D721Med (cell line): ENCODE measurements at regions not wholly inside any gene's neighbourhood (a gene's known extent, or its start where the extent isn't known, plus 50 kb on each side); places are given as distances from the start of the nearest gene placed in this dataset.

Experiments
- DNase-seq: peaks from one replicate; pipeline ENCODE4 v3.0.0; 2011; ENCODE audit warnings: low spot score; ENCODE audit not compliant: insufficient read length
- FAIRE-seq: peaks from 2 replicates; lab custom pipeline; 2011; peaks lifted over from hg19 to GRCh38; lab: Jason Lieb, UNC
- CTCF ChIP-seq: IDR thresholded peaks from 2 replicates; pipeline ENCODE4 v1.5.1; 2012; ENCODE audit warnings: mild to moderate bottlenecking, control low read depth; ENCODE audit not compliant: insufficient read depth; ENCODE audit errors: missing control alignments

GRCh38 chr3:194812176-194812575, 126.5 kb downstream of the FAM43A start:
- FAIRE-seq (no peak), DNase-seq (no peak)
- TF ChIP-seq CTCF, result no peak

DNA sequence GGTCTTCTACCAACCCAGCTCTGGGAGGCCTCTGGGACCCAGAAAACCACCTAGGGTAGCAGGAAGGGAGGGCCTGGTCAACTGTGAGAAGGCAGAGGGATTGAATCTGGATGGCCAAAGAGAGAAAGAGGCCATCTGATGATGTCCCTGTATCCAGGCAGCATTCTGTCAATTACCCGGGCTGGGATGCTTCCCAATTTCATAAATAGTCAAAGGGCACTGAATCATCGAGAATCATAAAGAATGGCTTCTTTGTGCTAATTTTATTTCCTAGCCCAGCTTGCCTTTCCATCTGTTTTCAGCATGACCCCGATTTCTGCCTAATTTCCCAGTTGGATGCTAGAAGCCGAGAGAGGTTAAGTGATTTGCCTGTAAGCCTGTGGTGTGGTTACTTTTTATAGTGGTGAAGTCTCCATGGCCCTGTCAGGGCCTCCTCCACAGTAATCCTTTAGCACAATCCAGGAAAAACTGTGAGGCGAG, 129.2 kb downstream of the FAM43A start:
- DNase-seq (no peak), FAIRE-seq (no peak)
- TF ChIP-seq CTCF, result no peak

- DNase-seq (no peak), FAIRE-seq (no peak)
- TF ChIP-seq CTCF, result no peak
Measured at GRCh38 chr3:194816748-194817591, 131.3 kb downstream of the FAM43A start.

GRCh38 chr3:194817592-194817930, 131.9 kb downstream of the FAM43A start:
- FAIRE-seq (no peak), DNase-seq (no peak)
- TF ChIP-seq CTCF, result no peak

DNA sequence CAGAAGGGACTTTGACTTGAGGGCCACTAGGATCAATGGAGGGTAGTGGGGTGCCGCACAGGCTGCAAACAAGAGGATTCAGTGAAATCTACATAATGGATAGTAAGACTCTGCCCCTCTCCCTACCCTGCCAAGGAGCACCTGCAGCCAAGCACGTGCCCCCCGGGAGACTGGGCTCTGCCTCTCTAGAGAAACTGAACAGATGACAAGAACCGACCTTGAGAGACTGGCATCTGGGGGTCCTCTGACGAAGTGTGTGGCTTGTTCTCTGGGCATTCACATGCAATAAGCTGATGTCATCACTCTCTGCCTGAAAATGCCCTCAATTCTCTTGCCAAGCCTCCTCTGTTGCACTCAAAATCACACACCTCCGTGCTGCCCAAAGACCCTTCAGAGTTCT, 132.3 kb downstream of the FAM43A start:
- DNase-seq (no peak), FAIRE-seq (no peak)
- no peak for TF ChIP-seq CTCF

DNA sequence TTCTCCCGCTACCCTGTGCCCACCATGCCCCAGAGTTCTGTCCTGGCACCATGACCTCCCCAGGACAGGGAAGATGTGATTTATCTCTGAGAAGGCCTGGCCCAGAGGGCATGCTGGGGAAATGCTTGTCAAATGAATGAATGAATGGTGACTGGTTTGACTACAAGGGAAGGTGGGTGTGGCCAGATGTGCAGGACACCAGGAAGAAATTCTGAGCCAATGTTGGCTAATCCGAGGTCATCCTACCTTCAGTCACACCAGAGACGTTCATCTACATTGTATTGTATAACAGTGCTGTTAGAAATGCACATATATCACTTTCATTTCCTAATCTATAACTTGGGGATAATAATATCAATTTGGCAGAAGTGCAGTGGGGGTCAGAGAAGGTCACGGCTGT, 138.4 kb downstream of the FAM43A start:
- FAIRE-seq (no peak), DNase-seq (no peak)
- TF ChIP-seq CTCF, result no peak

- FAIRE-seq, result no peak
- TF ChIP-seq CTCF, result no peak
- DNase-seq, result no peak
Measured at GRCh38 chr3:194824701-194825111, 139.0 kb downstream of the FAM43A start.
